GM12892 (cell line): ENCODE measurements at regions not wholly inside any gene's neighbourhood (a gene's known extent, or its start where the extent isn't known, plus 50 kb on each side); places are given as distances from the start of the nearest gene placed in this dataset.

Experiments used
- POLR2A ChIP-seq: IDR thresholded peaks from 2 replicates; pipeline ENCODE4 v1.6.1; 2011; ENCODE audit warnings: low read depth, low read length, control low read depth
- POLR2AphosphoS5 ChIP-seq: IDR thresholded peaks from 2 replicates; pipeline ENCODE4 v1.6.1; 2011; ENCODE audit warnings: low read depth, low read length, control low read depth
- TAF1 ChIP-seq: IDR thresholded peaks from 2 replicates; pipeline ENCODE4 v1.6.1; 2011; ENCODE audit warnings: low read depth, mild to moderate bottlenecking, control low read depth, low read length, borderline replicate concordance

DNA sequence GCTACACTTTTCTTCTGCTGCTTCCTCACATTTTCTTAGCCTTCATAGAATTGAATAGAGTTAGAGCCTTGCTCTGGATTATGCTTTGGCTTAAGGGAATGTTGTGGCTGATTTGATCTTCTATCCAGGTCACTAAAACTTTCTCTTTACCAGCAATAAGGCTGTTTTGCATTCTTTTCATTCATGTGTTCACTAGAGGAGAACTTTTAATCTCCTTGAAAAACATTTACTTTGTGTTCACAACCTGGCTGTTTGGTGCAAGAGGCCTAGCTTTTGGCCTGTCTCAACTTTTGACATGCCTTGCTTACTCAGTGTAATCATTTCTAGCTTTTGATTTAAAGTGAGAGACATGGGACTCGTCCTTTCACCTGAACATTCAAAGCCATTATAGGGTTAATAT is 87.7 kb upstream of the RAB40AL start:
- no peak for TF ChIP-seq POLR2AphosphoS5
- TF ChIP-seq POLR2A: no peak
- no peak for TF ChIP-seq TAF1
